ENCODE measurements at regions not wholly inside any gene's neighbourhood (a gene's known extent, or its start where the extent isn't known, plus 50 kb on each side); places are given as distances from the start of the nearest gene placed in this dataset.

DNA sequence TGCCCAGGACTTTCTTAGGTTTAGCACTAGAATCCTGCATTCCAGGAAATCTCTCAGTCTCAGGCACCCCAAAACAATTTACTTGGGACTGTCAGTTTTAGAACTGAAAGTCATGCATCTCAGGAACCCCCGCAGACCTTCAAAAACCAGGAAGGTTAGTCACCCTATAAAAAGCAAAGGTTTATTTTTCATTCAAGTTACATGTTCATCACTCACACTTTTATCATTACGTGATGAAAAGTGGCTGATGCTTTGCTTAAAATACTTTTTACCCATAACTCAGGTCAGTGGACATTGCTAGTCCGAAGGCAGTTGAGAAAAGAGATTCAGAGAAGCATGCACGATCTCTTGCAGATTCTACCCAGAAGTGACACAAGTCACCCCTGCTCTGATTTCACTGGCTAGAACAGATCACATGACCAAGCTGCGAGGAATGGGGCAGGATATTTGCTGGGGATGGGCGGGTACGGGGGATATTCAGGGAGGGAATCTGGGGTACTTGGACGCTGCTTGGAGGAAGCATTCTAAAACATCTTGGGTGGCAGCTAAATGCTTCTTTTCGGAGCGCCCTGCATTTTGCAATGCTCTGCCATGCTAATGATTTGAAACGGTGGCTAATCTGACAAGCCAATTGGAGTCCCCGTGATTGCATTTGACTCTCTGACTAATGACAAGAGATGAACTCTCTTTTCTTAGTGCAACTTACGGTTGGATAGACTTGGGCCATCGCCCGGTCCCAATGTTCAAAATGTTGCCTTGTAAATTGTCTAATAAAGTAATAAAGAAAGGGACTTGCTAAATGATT is 110.2 kb downstream of the MIAT start:
- no peak for TF ChIP-seq SIN3A (conservative IDR thresholded peaks at IDR 0.05 in 1 of 2, IDR thresholded peaks at IDR 0.05 in 1 of 2; ENCODE audit: low read depth in 1 of 2, low read length in 2 of 2)
- TF ChIP-seq RAD21 (IDR thresholded peaks at IDR 0.05 in 1 of 2, conservative IDR thresholded peaks at IDR 0.05 in 1 of 2; ENCODE audit: low read depth in 2 of 2, low read length in 2 of 2): no peak
- TF ChIP-seq JUN (IDR thresholded peaks at IDR 0.05; ENCODE audit: low read depth, low read length): no peak
- TF ChIP-seq CTCF (IDR thresholded peaks at IDR 0.05; ENCODE audit: control extremely low read depth in 1 of 3, insufficient read depth in 1 of 3, low read depth in 1 of 3, low read length in 3 of 3): no peak
- no peak for TF ChIP-seq POLR2A (IDR thresholded peaks at IDR 0.05; ENCODE audit: control extremely low read depth in 1 of 2, low read depth in 2 of 2, low read length in 2 of 2)
- no peak for TF ChIP-seq GABPA (IDR thresholded peaks at IDR 0.05; ENCODE audit: borderline replicate concordance, insufficient read depth, low read length)
- no peak for TF ChIP-seq SUZ12 (IDR thresholded peaks at IDR 0.05; ENCODE audit: low read length)
- TF ChIP-seq RNF2 (IDR thresholded peaks at IDR 0.05; ENCODE audit: borderline replicate concordance, low read depth, low read length, missing control alignments, poor library complexity, severe bottlenecking): no peak
- TF ChIP-seq E2F6 (IDR thresholded peaks at IDR 0.05): no peak
- TF ChIP-seq EZH2 (IDR thresholded peaks at IDR 0.05; ENCODE audit: low read depth, low read length, severe bottlenecking): no peak
- TF ChIP-seq MAFK (IDR thresholded peaks at IDR 0.05; ENCODE audit: low read depth, low read length): no peak
- TF ChIP-seq TCF12 (IDR thresholded peaks at IDR 0.05; ENCODE audit: low read depth, low read length): no peak

All from H1 (cell line).